Pancreas (tissue), 10 donors: ENCODE measurements at regions not wholly inside any gene's neighbourhood (a gene's known extent, or its start where the extent isn't known, plus 50 kb on each side); places are given as distances from the start of the nearest gene placed in this dataset.
A peak's percentile ranks its signal among the peaks of the same experiment; 100 is the strongest.
"Not testable (repeated sequence)": the region's sequence is repeated elsewhere in the genome, so short reads cannot be mapped to it uniquely, and the experiment has no call there.

ENCODE experiments used
- ATAC-seq, 4 donors: fragments of 200-7000 bp; cut with Tn5 transposase; one replicate each; pipeline versions ENCODE4 v1.8.0 to v1.9.1; 2020; ENCODE audit warnings: mild to moderate bottlenecking in 4 of 4, moderate library complexity in 4 of 4
- DNase-seq, 6 donors: peaks; one replicate each; pipeline ENCODE4 v3.0.0-alpha.2; 2020
- FAIRE-seq: peaks from 2 replicates; lab custom pipeline; 2012; peaks lifted over from hg19 to GRCh38; lab: Jason Lieb, UNC
- H3K27ac ChIP-seq, 4 donors: fragments of 200-600 bp; sonication (generic); 1 replicate in 3 of 4; 2 replicates in 1 of 4; pipeline versions ENCODE4 v1.5.0 to v1.8.0; 2020
- H3K27me3 ChIP-seq, 4 donors: fragments of 200-600 bp; one replicate each; pipeline ENCODE4 v1.8.0; 2021
- H3K36me3 ChIP-seq, 3 donors: fragments of 200-600 bp; sonication (generic) in 1 of 3; one replicate each; pipeline versions ENCODE4 v1.5.0 to v1.8.0; 2020 to 2021
- H3K4me1 ChIP-seq, 3 donors: fragments of 200-600 bp; one replicate each; pipeline ENCODE4 v1.8.0; 2021
- H3K4me3 ChIP-seq, 4 donors: fragments of 200-600 bp; sonication (generic) in 2 of 4; one replicate each; pipeline versions ENCODE4 v1.5.0 to v1.8.0; 2020 to 2021
- H3K9me3 ChIP-seq, 4 donors: fragments of 200-600 bp; one replicate each; pipeline ENCODE4 v1.8.0; 2021
- CTCF ChIP-seq, 4 donors: fragments of 200-600 bp; sonication (generic) in 3 of 4; IDR thresholded peaks; one replicate each; pipeline versions ENCODE4 v1.5.0 to v1.8.0; 2021; ENCODE audit warnings: antibody characterized with exemption in 4 of 4
- WGBS, 2 donors: extraction: QIAGEN DNeasy Blood & Tissue Kit; methylation state at CpG; one replicate each; pipeline ENCODE4 v1.1.7; 2013; 5-methylcytosine and 5-hydroxymethylcytosine counted together
- intact Hi-C, 3 donors: fragments of 100-400 bp; cut with DNase I; formaldehyde crosslinking; loops; one replicate each; pipeline versions ENCODE4 v1.11.1 to v1.14.2; 2022
- donor health status: healthy with polysubstance abuse.
- donor health status: DM: no; HTN: no; CAD: no; lungs with moderate emphysema.
- donor health status: DM: no; HTN: no; CAD: no.
- donor health status: control.
- donor health status: control.
- donor health status: Bipolar disorder and iron deficiency.
- donor health status: DM: yes; HTN: yes; CAD: no.
- donor health status: DM: no; HTN: no; CAD: no.
- donor health status: DM: no; HTN: no; CAD: no.
- donor health status: DM: yes; HTN: yes; CAD: no.

- no peak overlapping the region for H3K27ac ChIP-seq
- ATAC-seq = no peak
- no peak for TF ChIP-seq CTCF (IDR thresholded peaks at IDR 0.05)
- WGBS, 2 donors = 75 to 79% methylated on average over 7 of the region's 7 CpGs
- no peaks in the 10 kb centered on the region for H3K27me3 ChIP-seq
- no peak for FAIRE-seq
- no peaks in the 10 kb centered on the region for H3K36me3 ChIP-seq
- intact Hi-C loops = no loop called here
- H3K4me3 ChIP-seq = no peak overlapping the region
- H3K9me3 ChIP-seq = no peaks in the 10 kb centered on the region
- peak in 1 of 6 donors; percentile 41 for DNase-seq
- no peaks in the 10 kb centered on the region for H3K4me1 ChIP-seq
Observed at GRCh38 chrX:81876437-81876836, 674.5 kb downstream of the SH3BGRL start.

- intact Hi-C loops = no loop called here
- H3K9me3 ChIP-seq = no peaks in the 10 kb centered on the region
- ATAC-seq = no peak
Observed at GRCh38 chrX:81890521-81890920, 688.6 kb downstream of the SH3BGRL start.

GRCh38 chrX:81900522-81900921 lies 698.6 kb downstream of the SH3BGRL start:
- Histone ChIP-seq H3K27ac (no peak overlapping the region), H3K9me3 (no peaks in the 10 kb centered on the region), H3K36me3 (no peaks in the 10 kb centered on the region), H3K4me1 (no peaks in the 10 kb centered on the region), H3K27me3 (no peaks in the 10 kb centered on the region), H3K4me3 (no peak overlapping the region)
- intact Hi-C loops = no loop called here
- DNase-seq (no peak), FAIRE-seq (peak; percentile 13), ATAC-seq (no peak)
- no peak for TF ChIP-seq CTCF (IDR thresholded peaks at IDR 0.05)

More at GRCh38 chrX:81890521-81890920, 688.6 kb downstream of the SH3BGRL start:
- DNase-seq = no peak
- H3K4me1 ChIP-seq = no peaks in the 10 kb centered on the region
- H3K36me3 ChIP-seq = no peaks in the 10 kb centered on the region
- H3K4me3 ChIP-seq = no peak overlapping the region
- H3K27ac ChIP-seq = no peak overlapping the region
- 14 to 31% methylated on average over 1 of the region's 1 CpG for WGBS, 2 donors
- H3K27me3 ChIP-seq = peaks cover 0 to 24% (median 0%) of the 10 kb centered on the region in 4 donors
- FAIRE-seq = no peak
- no peak for TF ChIP-seq CTCF (IDR thresholded peaks at IDR 0.05)

- Histone ChIP-seq H3K36me3 (no peaks in the 10 kb centered on the region), H3K27me3 (no peaks in the 10 kb centered on the region), H3K4me1 (no peaks in the 10 kb centered on the region), H3K4me3 (no peak overlapping the region), H3K9me3 (no peaks in the 10 kb centered on the region), H3K27ac (no peak overlapping the region)
- no peak for TF ChIP-seq CTCF (IDR thresholded peaks at IDR 0.05)
- ATAC-seq = no peak
- 65 to 72% methylated on average over 2 of the region's 2 CpGs for WGBS, 2 donors
- intact Hi-C loops = no loop called here
- peak in 1 of 6 donors; percentile 19 for DNase-seq
- FAIRE-seq = no peak
Observed at GRCh38 chrX:81925812-81926211, 723.9 kb downstream of the SH3BGRL start.

GRCh38 chrX:81945911-81946310 lies 744.0 kb downstream of the SH3BGRL start:
- intact Hi-C loops, H3K27me3 ChIP-seq, H3K9me3 ChIP-seq, H3K4me1 ChIP-seq, H3K36me3 ChIP-seq, DNase-seq, ATAC-seq, FAIRE-seq, H3K4me3 ChIP-seq, H3K27ac ChIP-seq: not testable (repeated sequence)
- 54 to 55% methylated on average over 5 of the region's 5 CpGs for WGBS, 2 donors
